Stimulated activated CD4-positive, alpha-beta T cell treated with anti-CD3 and anti-CD28 coated beads, Interleukin-1b, Interleukin-23, amount 100 ng/mL, for 24 hours (primary cell): ENCODE measurements at regions not wholly inside any gene's neighbourhood (a gene's known extent, or its start where the extent isn't known, plus 50 kb on each side); places are given as distances from the start of the nearest gene placed in this dataset.
"Not testable (repeated sequence)": the region's sequence is repeated elsewhere in the genome, so short reads cannot be mapped to it uniquely, and the experiment has no call there.

ENCODE experiments used
- DNase-seq, 4 experiments: peaks; one replicate each; pipeline ENCODE4 v3.0.0-alpha.2; 2020; ENCODE audit warnings: low read depth in 4 of 4, low spot score in 1 of 4

DNA sequence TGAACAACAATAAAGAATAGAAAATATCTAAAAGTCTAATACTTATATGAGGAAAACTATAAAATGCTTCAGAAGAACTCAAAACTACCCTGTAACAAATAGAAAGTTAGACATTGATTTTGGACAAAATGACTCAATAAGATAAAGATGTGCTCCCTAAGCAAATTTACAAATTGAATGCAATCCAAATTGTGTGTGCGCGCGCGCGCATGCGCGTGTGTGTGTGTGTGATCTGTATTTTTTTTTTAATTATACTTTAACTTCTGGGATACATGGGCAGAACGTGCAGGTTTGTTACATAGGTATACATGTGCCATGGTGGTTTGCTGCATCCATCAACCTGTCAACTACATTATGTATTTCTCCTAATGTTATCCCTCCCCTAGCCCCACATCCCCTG lies 320.8 kb upstream of the INTU start:
- DNase-seq, result no peak

- no peak for DNase-seq
Measured at GRCh38 chr4:127313767-127314166, 319.0 kb upstream of the INTU start.

DNA sequence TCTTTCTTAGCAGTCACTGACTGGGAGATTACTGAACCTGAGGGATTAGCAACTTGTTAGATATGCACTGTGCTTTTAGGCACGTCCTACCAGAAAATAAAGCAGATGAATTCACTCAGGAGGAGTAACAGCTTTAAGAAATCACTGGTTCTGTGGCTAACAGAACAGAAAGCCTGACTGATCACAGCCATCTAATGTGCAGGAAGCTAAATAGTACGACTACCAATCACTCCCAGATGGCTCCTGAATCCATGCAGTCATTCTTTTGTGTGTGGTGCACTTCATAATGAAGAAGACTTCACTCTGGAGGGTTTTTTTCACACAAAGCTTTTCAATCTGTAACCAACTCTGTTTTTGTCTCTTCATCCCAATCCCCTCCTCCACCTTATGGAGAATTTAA lies 305.3 kb upstream of the INTU start:
- DNase-seq, result no peak

DNA sequence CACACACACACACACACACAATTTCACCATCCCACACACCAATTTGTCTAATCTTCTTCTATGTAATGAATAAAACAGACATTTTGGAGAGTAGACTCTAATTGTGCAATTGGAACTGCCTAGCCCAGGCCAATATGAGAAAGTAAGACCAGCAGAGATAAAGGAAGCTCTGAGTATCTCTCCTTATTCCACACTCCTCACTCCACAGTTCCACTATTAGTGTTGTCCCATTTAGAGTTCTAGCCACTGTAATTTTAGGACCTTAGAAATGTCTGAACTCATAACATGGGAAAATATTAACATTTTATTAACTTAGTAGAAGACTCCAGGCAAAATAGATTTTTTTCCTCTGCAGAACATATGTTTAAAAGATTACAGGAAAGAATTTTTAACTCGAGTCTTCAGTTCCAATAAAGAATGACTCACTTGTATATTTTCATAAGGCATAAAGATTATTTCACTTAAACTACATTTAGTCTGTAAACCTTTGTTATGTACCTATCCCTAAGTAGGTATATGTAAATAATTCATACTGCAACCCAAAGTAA lies 297.6 kb upstream of the INTU start:
- no peak for DNase-seq

DNA sequence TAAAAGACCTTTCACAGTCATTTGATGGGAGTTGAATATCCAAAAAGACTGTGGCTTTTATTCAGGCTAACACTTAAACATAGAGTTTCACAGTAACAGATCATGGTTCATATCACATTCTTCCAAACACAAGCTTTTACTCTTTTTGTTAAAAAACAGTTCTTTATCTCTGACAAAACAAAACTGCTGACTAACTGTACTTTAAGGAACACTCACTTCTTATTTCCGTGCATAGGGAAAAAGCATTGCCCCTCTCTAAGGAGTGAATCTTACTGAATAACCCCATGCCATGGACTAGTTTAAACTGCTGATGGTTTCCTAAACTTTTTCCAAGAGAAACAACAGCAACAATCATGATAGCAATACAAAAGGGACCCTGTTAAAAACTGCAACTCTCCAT lies 297.0 kb upstream of the INTU start:
- no peak for DNase-seq

GRCh38 chr4:127343123-127343522 lies 289.6 kb upstream of the INTU start:
- DNase-seq, result not testable (repeated sequence)

- DNase-seq, result no peak
Measured at GRCh38 chr4:127344071-127344470, 288.7 kb upstream of the INTU start.

GRCh38 chr4:127347936-127348335 lies 284.8 kb upstream of the INTU start:
- DNase-seq, result no peak

- no peak for DNase-seq
Measured at GRCh38 chr4:127352220-127353113, 280.3 kb upstream of the INTU start.

DNA sequence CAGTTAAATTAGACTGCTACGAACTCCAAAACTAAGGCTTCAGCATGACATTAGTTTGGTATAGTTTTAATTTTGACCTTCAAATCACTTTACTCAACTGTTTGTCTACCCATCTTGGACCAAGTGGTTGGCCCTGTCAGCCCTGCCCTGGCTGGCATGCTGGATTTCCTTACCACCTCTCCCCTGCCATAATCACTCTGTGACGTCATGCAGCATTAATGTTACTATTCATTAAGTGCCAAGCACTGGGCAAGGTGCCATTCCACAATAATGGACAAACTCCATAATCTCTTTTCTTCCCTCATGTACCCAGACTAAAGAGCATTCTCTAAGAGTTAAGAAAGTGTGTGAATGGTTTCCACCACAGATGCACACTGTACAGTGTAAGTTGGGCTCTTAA lies 277.0 kb upstream of the INTU start:
- DNase-seq, result no peak

- no peak for DNase-seq
Measured at GRCh38 chr4:127357765-127358164, 275.0 kb upstream of the INTU start.

DNA sequence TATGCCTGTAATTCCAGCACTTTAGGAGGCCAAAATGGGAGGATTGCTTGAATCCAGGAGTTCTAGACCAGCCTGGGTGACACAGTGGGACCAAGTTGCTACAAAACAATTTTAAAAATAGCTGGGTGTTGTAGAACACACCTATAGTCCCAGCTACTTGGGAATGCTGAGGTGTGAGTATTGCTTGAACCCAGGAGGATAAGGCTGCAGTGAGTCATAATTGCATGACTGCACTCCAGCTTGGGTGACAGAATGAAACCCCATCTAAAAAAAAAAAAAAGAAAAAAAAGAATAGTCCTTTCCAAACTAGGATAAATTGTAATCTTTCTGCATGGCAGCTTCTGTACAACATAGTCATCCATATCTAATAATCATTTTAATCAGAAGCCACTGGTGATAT lies 270.1 kb upstream of the INTU start:
- DNase-seq, result no peak

DNA sequence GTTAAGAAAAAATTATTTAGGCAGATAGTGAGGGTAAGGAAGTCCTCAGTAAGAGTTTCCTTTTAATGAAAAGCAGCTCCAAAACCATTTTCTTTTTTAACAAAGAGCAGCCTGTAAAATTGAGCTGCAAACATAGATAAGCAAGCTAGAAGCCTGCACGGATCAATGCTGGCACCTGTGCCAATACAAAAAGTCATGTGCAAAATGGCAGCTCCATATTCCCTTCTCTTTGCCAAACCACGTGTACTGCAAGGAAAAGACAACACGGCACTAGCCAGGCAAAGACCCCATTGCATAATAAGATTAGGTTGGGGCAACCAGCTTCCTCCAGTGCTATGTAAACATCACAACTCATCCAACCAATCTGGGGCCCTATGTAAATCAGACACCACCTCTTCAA lies 268.4 kb upstream of the INTU start:
- no peak for DNase-seq

DNA sequence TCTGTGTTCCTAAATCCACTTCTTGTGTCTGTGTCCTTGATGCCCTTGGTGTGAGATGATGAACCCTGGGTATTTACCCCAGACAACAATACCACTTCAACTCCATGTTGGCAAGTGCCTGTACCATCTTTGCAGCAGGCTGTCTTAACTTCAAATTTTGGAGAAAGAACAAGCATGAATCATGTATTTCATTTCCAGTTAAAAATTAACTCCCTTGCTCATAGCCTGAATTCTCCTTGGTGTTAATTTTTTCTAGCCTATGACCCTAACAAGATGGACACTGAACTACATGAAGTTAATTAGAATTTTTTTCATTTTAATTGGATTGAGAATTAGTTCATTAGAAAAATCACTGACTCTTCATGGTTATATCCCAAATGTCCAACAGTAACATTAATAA lies 267.8 kb upstream of the INTU start:
- DNase-seq, result no peak

GRCh38 chr4:127370604-127371003 lies 262.2 kb upstream of the INTU start:
- no peak for DNase-seq

GRCh38 chr4:127379499-127379898 lies 253.3 kb upstream of the INTU start:
- no peak for DNase-seq

DNA sequence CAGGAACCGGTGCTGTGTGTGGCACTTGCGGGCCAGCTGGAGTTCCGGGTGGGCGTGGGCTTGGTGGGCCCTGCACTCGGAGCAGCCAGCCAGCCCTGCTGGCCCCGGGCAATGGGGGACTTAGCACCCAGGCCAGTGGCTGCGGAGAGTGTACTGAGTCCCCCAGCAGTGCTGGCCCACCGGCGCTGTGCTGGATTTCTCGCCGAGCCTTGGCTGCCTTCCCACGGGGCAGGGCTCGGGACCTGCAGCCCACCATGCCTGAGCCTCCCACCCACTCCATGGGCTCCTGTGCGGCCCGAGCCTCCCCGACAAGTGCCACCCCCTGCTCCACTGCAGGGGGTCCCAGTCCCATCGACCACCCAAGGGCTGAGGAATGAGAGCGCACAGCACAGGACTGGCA lies 252.8 kb upstream of the INTU start:
- DNase-seq, result not testable (repeated sequence)

GRCh38 chr4:127383666-127384065 lies 249.1 kb upstream of the INTU start:
- DNase-seq, result no peak

GRCh38 chr4:127394516-127394915 lies 238.2 kb upstream of the INTU start:
- DNase-seq, result no peak

- no peak for DNase-seq
Measured at GRCh38 chr4:127400276-127400675, 232.5 kb upstream of the INTU start.

- peak in 1 of 4 experiments; percentile 1 for DNase-seq
Measured at GRCh38 chr4:127400731-127401346, 231.9 kb upstream of the INTU start.

DNA sequence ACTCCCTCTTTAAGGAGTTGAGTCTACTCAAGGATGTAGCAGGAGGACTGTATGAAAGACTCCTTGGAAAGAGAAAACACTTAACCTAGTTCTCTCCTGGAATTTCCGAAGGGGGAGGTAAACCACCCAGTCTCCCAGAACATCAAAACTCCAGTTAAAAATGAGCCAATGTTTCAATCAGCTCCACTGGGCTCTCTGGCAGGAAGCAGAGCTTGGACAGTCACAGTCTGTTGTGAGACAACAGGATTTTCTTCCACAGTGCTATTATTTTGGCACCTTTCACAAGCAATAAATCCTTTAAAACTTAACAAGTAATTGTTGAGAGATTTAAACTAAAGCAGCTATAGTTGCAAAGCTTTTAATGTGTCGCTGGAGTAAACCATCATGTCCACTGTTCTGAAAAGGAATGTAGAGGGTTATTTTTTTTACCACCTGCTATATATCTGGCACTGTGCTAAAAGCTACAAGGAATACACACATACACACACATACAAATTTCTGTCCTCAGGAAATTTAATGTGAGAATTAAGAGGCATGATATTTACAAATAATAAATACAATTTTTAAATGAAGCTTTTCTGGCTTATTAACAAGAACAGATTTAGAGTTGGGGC lies 229.2 kb upstream of the INTU start:
- DNase-seq, result no peak
